Natural killer cell (primary cell): ENCODE measurements at regions not wholly inside any gene's neighbourhood (a gene's known extent, or its start where the extent isn't known, plus 50 kb on each side); places are given as distances from the start of the nearest gene placed in this dataset.

Experiments
- ATAC-seq, 3 donors: fragments of 150-1000 bp in 2 of 3; fragments of 200-7000 bp in 1 of 3; cut with Tn5 transposase; 1 replicate in 1 of 3; 2 replicates in 2 of 3; pipeline ENCODE4 v1.10.0; 2021; ENCODE audit warnings: mild to moderate bottlenecking in 2 of 3, moderate library complexity in 2 of 3
- DNase-seq, 2 donors: peaks; one replicate each; pipeline versions ENCODE4 v3.0.0 to v3.0.0-alpha.2; 2013 to 2021; ENCODE audit warnings: mixed read lengths in 1 of 2
- H3K27ac ChIP-seq: one replicate; pipeline ENCODE4 v1.5.1; 2013; ENCODE audit warnings: mild to moderate bottlenecking, low read length
- H3K27me3 ChIP-seq: one replicate; pipeline ENCODE4 v1.6.1; 2013; ENCODE audit warnings: low read length; ENCODE audit not compliant: control insufficient read depth, insufficient read depth
- H3K36me3 ChIP-seq: one replicate; pipeline ENCODE4 v1.6.1; 2013; ENCODE audit warnings: low read length; ENCODE audit not compliant: control insufficient read depth, insufficient read depth
- H3K4me1 ChIP-seq: one replicate; pipeline ENCODE4 v1.6.1; 2013; ENCODE audit warnings: low read length; ENCODE audit not compliant: control insufficient read depth, insufficient read depth
- H3K4me3 ChIP-seq: one replicate; pipeline ENCODE4 v1.5.1; 2013; ENCODE audit warnings: low read length
- H3K9me3 ChIP-seq: one replicate; pipeline ENCODE4 v1.6.1; 2013; ENCODE audit warnings: low read length; ENCODE audit not compliant: control insufficient read depth, insufficient read depth
- H3K27ac Mint-ChIP-seq, 2 donors: one replicate each; pipeline ENCODE4 v1.8.0; 2022; ENCODE audit warnings: mild to moderate bottlenecking in 2 of 2, mixed read lengths in 2 of 2, moderate library complexity in 1 of 2
- H3K27me3 Mint-ChIP-seq, 2 donors: one replicate each; pipeline ENCODE4 v1.8.0; 2022; ENCODE audit warnings: low read depth in 2 of 2, mixed read lengths in 2 of 2
- H3K36me3 Mint-ChIP-seq: one replicate; pipeline ENCODE4 v1.8.0; 2022; ENCODE audit warnings: mixed read lengths
- H3K4me1 Mint-ChIP-seq, 2 donors: one replicate each; pipeline ENCODE4 v1.8.0; 2022; ENCODE audit warnings: mixed read lengths in 2 of 2
- H3K4me3 Mint-ChIP-seq: one replicate; pipeline ENCODE4 v1.8.0; 2022; ENCODE audit warnings: mild to moderate bottlenecking, moderate library complexity, mixed read lengths
- H3K9me3 Mint-ChIP-seq, 2 donors: one replicate each; pipeline ENCODE4 v1.8.0; 2022; ENCODE audit warnings: mixed read lengths in 2 of 2
- WGBS: methylation state at CpG from one replicate; pipeline ENCODE4 v1.1.7; 2013; ENCODE audit warnings: missing lambda C conversion rate; ENCODE audit not compliant: insufficient coverage; 5-methylcytosine and 5-hydroxymethylcytosine counted together
- intact Hi-C: fragments of 100-400 bp; cut with micrococcal nuclease; formaldehyde crosslinking; loops from one replicate; pipeline ENCODE4 v1.14.2; 2022
- TF ChIP-seq, protein P1 (sequence below): fragments of 200-600 bp; IDR thresholded peaks from one replicate; pipeline ENCODE4 v1.8.0; 2022; ENCODE audit warnings: antibody characterized with exemption

DNA sequence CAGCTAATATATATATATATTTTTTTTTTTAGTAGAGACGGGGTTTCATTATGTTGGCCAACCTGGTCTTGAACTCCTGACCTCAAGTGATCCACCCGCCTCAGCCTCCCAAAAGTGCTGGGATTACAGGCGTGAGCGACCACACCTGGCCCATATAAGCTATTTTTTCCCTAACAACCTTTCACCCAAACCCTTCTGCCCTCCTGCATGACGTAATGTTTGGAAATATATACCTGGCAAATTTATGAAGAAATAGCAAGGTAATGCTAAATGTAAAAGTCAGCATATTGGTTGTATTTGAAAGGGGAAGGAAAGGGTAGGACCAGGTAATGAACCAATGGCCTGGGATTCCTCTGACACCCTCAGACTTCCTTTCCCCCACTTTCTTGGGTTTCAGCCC is 325.5 kb upstream of the ARID1B start:
- peaks cover 0 to 9% of the 10 kb centered on the region in 2 donors for H3K27me3 Mint-ChIP-seq
- H3K9me3 ChIP-seq = no peaks in the 10 kb centered on the region
- DNase-seq = no peak
- no peaks in the 10 kb centered on the region for H3K9me3 Mint-ChIP-seq
- no peak overlapping the region for H3K4me3 Mint-ChIP-seq
- no peaks in the 10 kb centered on the region for H3K36me3 Mint-ChIP-seq
- H3K27me3 ChIP-seq = no peaks in the 10 kb centered on the region
- TF ChIP-seq, protein P1, sequence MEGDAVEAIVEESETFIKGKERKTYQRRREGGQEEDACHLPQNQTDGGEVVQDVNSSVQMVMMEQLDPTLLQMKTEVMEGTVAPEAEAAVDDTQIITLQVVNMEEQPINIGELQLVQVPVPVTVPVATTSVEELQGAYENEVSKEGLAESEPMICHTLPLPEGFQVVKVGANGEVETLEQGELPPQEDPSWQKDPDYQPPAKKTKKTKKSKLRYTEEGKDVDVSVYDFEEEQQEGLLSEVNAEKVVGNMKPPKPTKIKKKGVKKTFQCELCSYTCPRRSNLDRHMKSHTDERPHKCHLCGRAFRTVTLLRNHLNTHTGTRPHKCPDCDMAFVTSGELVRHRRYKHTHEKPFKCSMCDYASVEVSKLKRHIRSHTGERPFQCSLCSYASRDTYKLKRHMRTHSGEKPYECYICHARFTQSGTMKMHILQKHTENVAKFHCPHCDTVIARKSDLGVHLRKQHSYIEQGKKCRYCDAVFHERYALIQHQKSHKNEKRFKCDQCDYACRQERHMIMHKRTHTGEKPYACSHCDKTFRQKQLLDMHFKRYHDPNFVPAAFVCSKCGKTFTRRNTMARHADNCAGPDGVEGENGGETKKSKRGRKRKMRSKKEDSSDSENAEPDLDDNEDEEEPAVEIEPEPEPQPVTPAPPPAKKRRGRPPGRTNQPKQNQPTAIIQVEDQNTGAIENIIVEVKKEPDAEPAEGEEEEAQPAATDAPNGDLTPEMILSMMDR = no peak
- no peaks in the 10 kb centered on the region for H3K36me3 ChIP-seq
- no peak overlapping the region for H3K27ac Mint-ChIP-seq
- H3K4me3 ChIP-seq = no peak overlapping the region
- 93% methylated on average over 4 of the region's 5 CpGs for WGBS
- no peak for ATAC-seq
- intact Hi-C loops = no loop called here
- no peaks in the 10 kb centered on the region for H3K4me1 Mint-ChIP-seq
- H3K27ac ChIP-seq = no peak overlapping the region
- H3K4me1 ChIP-seq = no peaks in the 10 kb centered on the region

DNA sequence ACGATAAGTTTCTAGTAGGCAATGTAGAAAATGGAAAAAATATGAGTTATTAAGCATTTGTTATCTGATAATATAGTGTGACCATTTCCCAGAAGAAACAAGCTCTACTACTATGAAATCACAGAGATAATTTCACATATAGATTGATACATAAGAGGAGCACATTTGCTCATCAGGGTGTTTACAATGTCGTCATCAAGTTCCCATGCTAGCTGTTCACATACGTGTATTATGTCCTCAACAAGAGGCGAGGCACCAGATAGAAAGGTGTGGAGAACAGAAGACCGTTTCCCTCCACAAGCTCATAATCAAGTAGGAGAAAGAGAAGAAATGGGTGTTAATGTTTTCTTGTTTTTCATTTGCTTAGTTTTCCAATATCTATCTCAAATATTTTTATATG is 326.1 kb upstream of the ARID1B start:
- no peak overlapping the region for H3K27ac ChIP-seq
- DNase-seq (no peak), ATAC-seq (no peak)
- H3K9me3 Mint-ChIP-seq = no peaks in the 10 kb centered on the region
- H3K4me3 Mint-ChIP-seq = no peak overlapping the region
- H3K36me3 Mint-ChIP-seq = no peaks in the 10 kb centered on the region
- no peaks in the 10 kb centered on the region for H3K4me1 ChIP-seq
- TF ChIP-seq, protein P1 = no peak
- no peaks in the 10 kb centered on the region for H3K4me1 Mint-ChIP-seq
- H3K4me3 ChIP-seq = no peak overlapping the region
- H3K36me3 ChIP-seq = no peaks in the 10 kb centered on the region
- no peak overlapping the region for H3K27ac Mint-ChIP-seq
- H3K9me3 ChIP-seq = no peaks in the 10 kb centered on the region
- intact Hi-C loops = no loop called here
- WGBS = 100% methylated on average over 2 of the region's 5 CpGs
- no peaks in the 10 kb centered on the region for H3K27me3 ChIP-seq
- peaks cover 0 to 9% of the 10 kb centered on the region in 2 donors for H3K27me3 Mint-ChIP-seq

DNA sequence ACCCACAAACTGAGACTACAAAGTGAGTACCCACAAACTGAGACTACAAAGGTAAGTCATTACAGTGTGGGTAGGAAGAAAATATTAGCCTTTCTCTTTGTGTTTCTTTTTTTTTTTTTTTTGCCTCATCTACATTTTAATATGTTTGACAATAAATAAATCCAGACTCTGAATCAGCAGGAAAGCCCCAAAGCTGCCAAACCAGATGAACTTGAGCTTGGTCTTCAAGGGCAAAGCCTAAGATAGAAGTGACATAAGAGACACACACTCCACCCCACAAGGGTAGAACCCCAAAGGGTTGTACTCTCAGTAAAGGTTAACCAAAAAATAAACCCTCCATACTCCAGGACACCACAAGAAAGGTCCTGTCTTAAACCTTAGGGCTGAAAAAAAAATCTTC is 326.8 kb upstream of the ARID1B start:
- Histone ChIP-seq H3K27ac (no peak overlapping the region), H3K9me3 (no peaks in the 10 kb centered on the region), H3K4me1 (no peaks in the 10 kb centered on the region), H3K27me3 (no peaks in the 10 kb centered on the region), H3K36me3 (no peaks in the 10 kb centered on the region), H3K4me3 (no peak overlapping the region)
- ATAC-seq = no peak
- Mint-ChIP-seq H3K4me1 (no peaks in the 10 kb centered on the region), H3K4me3 (no peak overlapping the region), H3K27ac (no peak overlapping the region), H3K27me3 (peaks cover 0 to 9% of the 10 kb centered on the region in 2 donors), H3K36me3 (no peaks in the 10 kb centered on the region), H3K9me3 (no peaks in the 10 kb centered on the region)
- TF ChIP-seq, protein P1 = no peak
- DNase-seq = no peak
- intact Hi-C loops = no loop called here

DNA sequence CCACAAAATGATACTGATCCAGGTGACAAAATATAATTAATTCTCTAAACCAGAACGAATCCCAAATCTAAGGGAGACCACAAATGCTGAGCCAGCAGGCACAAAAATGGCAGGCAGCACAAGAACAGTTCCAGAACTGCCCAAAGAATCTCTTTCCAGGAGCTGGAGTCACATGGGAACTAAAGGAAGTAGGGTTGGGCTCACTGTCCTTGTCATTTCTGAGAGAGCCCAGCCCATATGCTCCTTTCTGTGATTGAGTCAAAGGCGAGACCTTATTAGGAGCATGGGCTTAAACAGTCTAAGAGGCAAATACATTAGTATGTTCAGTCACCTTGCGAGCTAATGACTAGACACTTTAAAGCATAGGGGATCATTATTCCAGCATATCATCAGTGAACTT is 327.6 kb upstream of the ARID1B start:
- DNase-seq (no peak), ATAC-seq (no peak)
- Mint-ChIP-seq H3K27ac (no peak overlapping the region), H3K4me3 (no peak overlapping the region), H3K36me3 (no peaks in the 10 kb centered on the region), H3K4me1 (no peaks in the 10 kb centered on the region), H3K9me3 (peaks cover 0 to 3% of the 10 kb centered on the region in 2 donors), H3K27me3 (peaks cover 5 to 12% of the 10 kb centered on the region in 2 donors)
- no peak overlapping the region for H3K27ac ChIP-seq
- H3K36me3 ChIP-seq = no peaks in the 10 kb centered on the region
- no peak overlapping the region for H3K4me3 ChIP-seq
- TF ChIP-seq, protein P1 = no peak
- no peaks in the 10 kb centered on the region for H3K4me1 ChIP-seq
- WGBS = 76% methylated on average over 3 of the region's 3 CpGs
- H3K9me3 ChIP-seq = no peaks in the 10 kb centered on the region
- intact Hi-C loops = no loop called here
- H3K27me3 ChIP-seq = no peaks in the 10 kb centered on the region
